Liver (tissue), 8 donors: ENCODE measurements at regions not wholly inside any gene's neighbourhood (a gene's known extent, or its start where the extent isn't known, plus 50 kb on each side); places are given as distances from the start of the nearest gene placed in this dataset.

Experiments used
- DNase-seq: peaks from one replicate; pipeline ENCODE4 v3.0.0-alpha.2; 2017; ENCODE audit warnings: low spot score
- H3K27ac ChIP-seq, 2 donors: one replicate each; pipeline ENCODE4 v1.7.0; 2013; ENCODE audit warnings: inconsistent platforms in 2 of 2, low read length in 2 of 2, control low read depth in 1 of 2, low read depth in 1 of 2, mild to moderate bottlenecking in 1 of 2
- H3K27me3 ChIP-seq, 4 donors: one replicate each; pipeline versions ENCODE4 v1.6.1 to v1.7.0; 2013; ENCODE audit warnings: low read length in 3 of 4, inconsistent platforms in 1 of 4, mild to moderate bottlenecking in 1 of 4, moderate library complexity in 1 of 4; ENCODE audit not compliant: control insufficient read depth in 4 of 4, insufficient read depth in 4 of 4
- H3K36me3 ChIP-seq, 4 donors: one replicate each; pipeline versions ENCODE4 v1.6.1 to v1.7.0; 2013; ENCODE audit warnings: low read length in 3 of 4, mild to moderate bottlenecking in 3 of 4, low read depth in 1 of 4, moderate library complexity in 1 of 4; ENCODE audit not compliant: control insufficient read depth in 4 of 4, insufficient read depth in 3 of 4
- H3K4me1 ChIP-seq, 4 donors: one replicate each; pipeline versions ENCODE4 v1.6.1 to v1.7.0; 2013; ENCODE audit warnings: low read length in 3 of 4, mild to moderate bottlenecking in 3 of 4, moderate library complexity in 1 of 4; ENCODE audit not compliant: control insufficient read depth in 4 of 4, insufficient read depth in 4 of 4
- H3K4me3 ChIP-seq, 3 donors: one replicate each; pipeline versions ENCODE4 v1.6.1 to v1.7.0; 2013; ENCODE audit warnings: low read length in 3 of 3, control low read depth in 1 of 3, low read depth in 1 of 3, mild to moderate bottlenecking in 1 of 3
- H3K9ac ChIP-seq, 2 donors: one replicate each; pipeline ENCODE4 v1.7.0; 2013; ENCODE audit warnings: low read length in 2 of 2, mild to moderate bottlenecking in 2 of 2, moderate library complexity in 2 of 2, control low read depth in 1 of 2, low read depth in 1 of 2
- H3K9me3 ChIP-seq, 4 donors: one replicate each; pipeline versions ENCODE4 v1.6.1 to v1.7.0; 2013; ENCODE audit warnings: low read length in 3 of 4; ENCODE audit not compliant: control insufficient read depth in 4 of 4
- ATF3 ChIP-seq: IDR thresholded peaks from 2 replicates; pipeline ENCODE4 v1.6.1; 2016; ENCODE audit warnings: antibody characterized with exemption
- CTCF ChIP-seq: fragments of 150-350 bp; IDR thresholded peaks from 2 replicates; pipeline ENCODE4 v1.5.1; 2017; ENCODE audit warnings: improper control_type of control experiment, low read depth, low read length; ENCODE audit not compliant: missing input control
- EGR1 ChIP-seq, 2 donors: IDR thresholded peaks; 2 replicates each; pipeline ENCODE4 v1.6.1; 2016 to 2018; ENCODE audit warnings: antibody characterized with exemption in 2 of 2, low read depth in 2 of 2
- FOXA1 ChIP-seq: IDR thresholded peaks from 2 replicates; pipeline ENCODE4 v1.6.1; 2016; ENCODE audit warnings: antibody characterized with exemption
- FOXA2 ChIP-seq: IDR thresholded peaks from 2 replicates; pipeline ENCODE4 v1.6.1; 2016; ENCODE audit warnings: antibody characterized with exemption
- GABPA ChIP-seq, 2 donors: IDR thresholded peaks in 1 of 2; conservative IDR thresholded peaks in 1 of 2; 2 replicates each; pipeline ENCODE4 v1.6.1; 2016; ENCODE audit warnings: antibody characterized with exemption in 2 of 2, mild to moderate bottlenecking in 1 of 2, moderate library complexity in 1 of 2
- HNF4A ChIP-seq, 2 donors: conservative IDR thresholded peaks; 2 replicates each; pipeline ENCODE4 v1.6.1; 2016; ENCODE audit warnings: antibody characterized with exemption in 2 of 2, mild to moderate bottlenecking in 2 of 2
- HNF4G ChIP-seq: IDR thresholded peaks from 2 replicates; pipeline ENCODE4 v1.6.1; 2016; ENCODE audit warnings: antibody characterized with exemption
- JUND ChIP-seq, 2 donors: IDR thresholded peaks; 2 replicates each; pipeline ENCODE4 v1.6.1; 2016; ENCODE audit warnings: antibody characterized with exemption in 2 of 2
- MAX ChIP-seq: IDR thresholded peaks from 2 replicates; pipeline ENCODE4 v1.6.1; 2016; ENCODE audit warnings: antibody characterized with exemption
- NR2F2 ChIP-seq: IDR thresholded peaks from 2 replicates; pipeline ENCODE4 v1.6.1; 2016; ENCODE audit warnings: antibody characterized with exemption
- RAD21 ChIP-seq, 2 donors: IDR thresholded peaks; 2 replicates each; pipeline ENCODE4 v1.6.1; 2016; ENCODE audit warnings: antibody characterized with exemption in 2 of 2, mild to moderate bottlenecking in 2 of 2
- REST ChIP-seq: IDR thresholded peaks from 2 replicates; pipeline ENCODE4 v1.6.1; 2016; ENCODE audit warnings: antibody characterized with exemption, mild to moderate bottlenecking
- RXRA ChIP-seq, 2 donors: IDR thresholded peaks; 2 replicates each; pipeline ENCODE4 v1.6.1; 2017 to 2018; ENCODE audit warnings: antibody characterized with exemption in 2 of 2, mild to moderate bottlenecking in 1 of 2
- SP1 ChIP-seq: IDR thresholded peaks from 2 replicates; pipeline ENCODE4 v1.6.1; 2018; ENCODE audit warnings: antibody characterized with exemption, mild to moderate bottlenecking
- TAF1 ChIP-seq: conservative IDR thresholded peaks from 2 replicates; pipeline ENCODE4 v1.6.1; 2016; ENCODE audit warnings: antibody characterized with exemption, mild to moderate bottlenecking
- YY1 ChIP-seq: IDR thresholded peaks from 2 replicates; pipeline ENCODE4 v1.6.1; 2016; ENCODE audit warnings: antibody characterized with exemption, mild to moderate bottlenecking
- ZBTB33 ChIP-seq: IDR thresholded peaks from 2 replicates; pipeline ENCODE4 v1.6.1; 2016; ENCODE audit warnings: antibody characterized with exemption
- WGBS: extraction: QIAGEN DNeasy Blood & Tissue Kit; methylation state at CpG from one replicate; pipeline ENCODE4 v1.1.7; 2013; 5-methylcytosine and 5-hydroxymethylcytosine counted together
- donor health status: healthy.
- donor health status: healthy.
- donor health status: healthy.
- donor health status: healthy.
- donor health status: healthy.

GRCh38 chr3:154952553-154952952 lies 127.6 kb upstream of the MME start:
- H3K27ac ChIP-seq: no peak overlapping the region
- DNase-seq: no peak
- H3K9me3 ChIP-seq: no peaks in the 10 kb centered on the region
- no peak overlapping the region for H3K9ac ChIP-seq
- H3K4me3 ChIP-seq: no peak overlapping the region
- TF ChIP-seq RAD21 (IDR thresholded peaks at IDR 0.05): no peak
- TF ChIP-seq JUND (IDR thresholded peaks at IDR 0.05): no peak
- no peak for TF ChIP-seq HNF4G
- TF ChIP-seq MAX: no peak
- no peak for TF ChIP-seq TAF1
- 89% methylated on average over 6 of the region's 6 CpGs for WGBS
- H3K4me1 ChIP-seq: no peaks in the 10 kb centered on the region
- no peaks in the 10 kb centered on the region for H3K36me3 ChIP-seq
- H3K27me3 ChIP-seq: no peaks in the 10 kb centered on the region

- Histone ChIP-seq H3K36me3 (no peaks in the 10 kb centered on the region), H3K27me3 (no peaks in the 10 kb centered on the region), H3K4me3 (no peak overlapping the region), H3K4me1 (no peaks in the 10 kb centered on the region), H3K27ac (no peak overlapping the region), H3K9ac (no peak overlapping the region), H3K9me3 (peaks cover 0 to 4% (median 0%) of the 10 kb centered on the region in 4 donors)
- WGBS: 84% methylated on average over 2 of the region's 2 CpGs
- no peak for TF ChIP-seq TAF1
- TF ChIP-seq FOXA2: no peak
- no peak for TF ChIP-seq MAX
- TF ChIP-seq JUND (IDR thresholded peaks at IDR 0.05): no peak
- no peak for DNase-seq
Observed at GRCh38 chr3:154943981-154944380, 136.1 kb upstream of the MME start.

GRCh38 chr3:154942827-154943226 lies 137.3 kb upstream of the MME start:
- H3K4me1 ChIP-seq: no peaks in the 10 kb centered on the region
- no peak overlapping the region for H3K4me3 ChIP-seq
- DNase-seq: no peak
- peaks cover 0 to 4% (median 0%) of the 10 kb centered on the region in 4 donors for H3K9me3 ChIP-seq
- TF ChIP-seq TAF1 (no peak), REST (no peak), EGR1 (IDR thresholded peaks at IDR 0.05; ENCODE audit: low read depth in 2 of 2) (no peak), ZBTB33 (no peak), GABPA (IDR thresholded peaks at IDR 0.05 in 1 of 2, conservative IDR thresholded peaks at IDR 0.05 in 1 of 2) (no peak), YY1 (no peak), NR2F2 (no peak), JUND (IDR thresholded peaks at IDR 0.05) (no peak), ATF3 (no peak), CTCF (no peak), HNF4A (conservative IDR thresholded peaks at IDR 0.05) (no peak), HNF4G (no peak), RXRA (IDR thresholded peaks at IDR 0.05) (no peak), FOXA1 (no peak), RAD21 (IDR thresholded peaks at IDR 0.05) (no peak), SP1 (no peak)
- H3K36me3 ChIP-seq: no peaks in the 10 kb centered on the region
- no peak overlapping the region for H3K9ac ChIP-seq
- H3K27ac ChIP-seq: no peak overlapping the region
- no peaks in the 10 kb centered on the region for H3K27me3 ChIP-seq
